Esophagus muscularis mucosa (tissue), 4 donors: ENCODE measurements at regions not wholly inside any gene's neighbourhood (a gene's known extent, or its start where the extent isn't known, plus 50 kb on each side); places are given as distances from the start of the nearest gene placed in this dataset.

Source experiments
- EP300 ChIP-seq: sonication (generic); formaldehyde crosslinking; IDR thresholded peaks from one replicate; pipeline ENCODE4 v1.6.1; 2017; ENCODE audit warnings: antibody characterized with exemption
- POLR2AphosphoS5 ChIP-seq, 2 donors: sonication (generic); formaldehyde crosslinking; IDR thresholded peaks; one replicate each; pipeline ENCODE4 v1.6.1; 2017; ENCODE audit warnings: antibody characterized with exemption in 2 of 2
- TF ChIP-seq, protein P1 (sequence below), 3 experiments: fragments of 200-600 bp in 2 of 3; fragments of 450-650 bp in 1 of 3; sonication (generic) in 2 of 3; IDR thresholded peaks; one replicate each; pipeline ENCODE4 v1.5.1; 2017 to 2019; ENCODE audit warnings: antibody characterized with exemption in 3 of 3, mild to moderate bottlenecking in 2 of 3, moderate library complexity in 1 of 3

DNA sequence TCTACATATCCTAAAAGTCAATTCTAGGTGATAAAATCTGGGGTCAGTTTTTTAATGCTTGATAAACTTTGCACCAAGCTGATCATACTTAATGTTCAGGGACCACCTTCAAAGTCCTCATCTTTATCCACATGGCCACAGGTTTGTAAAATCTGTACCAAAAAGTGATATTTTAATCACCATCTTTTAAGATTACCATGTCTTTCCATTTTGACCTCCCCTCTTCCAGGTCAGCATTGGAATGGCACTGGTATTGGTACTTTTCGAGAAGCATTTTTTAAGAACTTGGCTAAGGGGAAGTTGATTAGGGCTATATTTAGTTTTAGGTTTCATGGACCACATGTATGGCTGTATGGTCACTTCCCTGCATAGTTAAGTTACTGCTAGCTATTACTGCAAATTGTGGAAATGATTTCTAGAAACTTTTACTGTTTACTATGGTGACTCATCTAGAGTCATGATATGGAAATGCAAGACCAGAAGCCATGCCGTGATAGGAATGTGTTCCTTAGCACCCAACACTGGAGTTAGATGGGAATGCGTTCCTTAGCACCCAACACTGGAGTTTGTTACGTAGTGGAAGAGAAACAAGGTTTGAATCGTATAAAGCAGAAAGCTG is 50.8 kb upstream of the ABLIM1 start:
- TF ChIP-seq, protein P1, sequence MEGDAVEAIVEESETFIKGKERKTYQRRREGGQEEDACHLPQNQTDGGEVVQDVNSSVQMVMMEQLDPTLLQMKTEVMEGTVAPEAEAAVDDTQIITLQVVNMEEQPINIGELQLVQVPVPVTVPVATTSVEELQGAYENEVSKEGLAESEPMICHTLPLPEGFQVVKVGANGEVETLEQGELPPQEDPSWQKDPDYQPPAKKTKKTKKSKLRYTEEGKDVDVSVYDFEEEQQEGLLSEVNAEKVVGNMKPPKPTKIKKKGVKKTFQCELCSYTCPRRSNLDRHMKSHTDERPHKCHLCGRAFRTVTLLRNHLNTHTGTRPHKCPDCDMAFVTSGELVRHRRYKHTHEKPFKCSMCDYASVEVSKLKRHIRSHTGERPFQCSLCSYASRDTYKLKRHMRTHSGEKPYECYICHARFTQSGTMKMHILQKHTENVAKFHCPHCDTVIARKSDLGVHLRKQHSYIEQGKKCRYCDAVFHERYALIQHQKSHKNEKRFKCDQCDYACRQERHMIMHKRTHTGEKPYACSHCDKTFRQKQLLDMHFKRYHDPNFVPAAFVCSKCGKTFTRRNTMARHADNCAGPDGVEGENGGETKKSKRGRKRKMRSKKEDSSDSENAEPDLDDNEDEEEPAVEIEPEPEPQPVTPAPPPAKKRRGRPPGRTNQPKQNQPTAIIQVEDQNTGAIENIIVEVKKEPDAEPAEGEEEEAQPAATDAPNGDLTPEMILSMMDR (IDR thresholded peaks at IDR 0.05): no peak
- TF ChIP-seq POLR2AphosphoS5 (IDR thresholded peaks at IDR 0.05) (no peak), EP300 (no peak)
